Activated CD4-positive, alpha-beta T cell treated with anti-CD3 and anti-CD28 coated beads, Interleukin-2, amount 10 ng/mL, durations not matched to agents 24 days and 14 days (primary cell): ENCODE measurements at regions not wholly inside any gene's neighbourhood (a gene's known extent, or its start where the extent isn't known, plus 50 kb on each side); places are given as distances from the start of the nearest gene placed in this dataset.

Experiments used
- DNase-seq: peaks from one replicate; pipeline ENCODE4 v3.0.0; 2022
- H3K27ac Mint-ChIP-seq: one replicate; pipeline ENCODE4 v1.8.0; 2022; ENCODE audit warnings: mild to moderate bottlenecking, mixed read lengths
- H3K27me3 Mint-ChIP-seq: one replicate; pipeline ENCODE4 v1.8.0; 2022; ENCODE audit warnings: mixed read lengths
- H3K36me3 Mint-ChIP-seq: one replicate; pipeline ENCODE4 v1.8.0; 2022; ENCODE audit warnings: low read depth, mild to moderate bottlenecking, mixed read lengths
- H3K4me1 Mint-ChIP-seq: one replicate; pipeline ENCODE4 v1.8.0; 2021; ENCODE audit warnings: mixed read lengths
- H3K4me3 Mint-ChIP-seq: one replicate; pipeline ENCODE4 v1.8.0; 2022; ENCODE audit warnings: mild to moderate bottlenecking, moderate library complexity, mixed read lengths
- H3K9me3 Mint-ChIP-seq: one replicate; pipeline ENCODE4 v1.8.0; 2021; ENCODE audit warnings: mixed read lengths
- intact Hi-C: fragments of 100-400 bp; cut with micrococcal nuclease; formaldehyde crosslinking; loops from one replicate; pipeline ENCODE4 v1.15.1; 2023

DNA sequence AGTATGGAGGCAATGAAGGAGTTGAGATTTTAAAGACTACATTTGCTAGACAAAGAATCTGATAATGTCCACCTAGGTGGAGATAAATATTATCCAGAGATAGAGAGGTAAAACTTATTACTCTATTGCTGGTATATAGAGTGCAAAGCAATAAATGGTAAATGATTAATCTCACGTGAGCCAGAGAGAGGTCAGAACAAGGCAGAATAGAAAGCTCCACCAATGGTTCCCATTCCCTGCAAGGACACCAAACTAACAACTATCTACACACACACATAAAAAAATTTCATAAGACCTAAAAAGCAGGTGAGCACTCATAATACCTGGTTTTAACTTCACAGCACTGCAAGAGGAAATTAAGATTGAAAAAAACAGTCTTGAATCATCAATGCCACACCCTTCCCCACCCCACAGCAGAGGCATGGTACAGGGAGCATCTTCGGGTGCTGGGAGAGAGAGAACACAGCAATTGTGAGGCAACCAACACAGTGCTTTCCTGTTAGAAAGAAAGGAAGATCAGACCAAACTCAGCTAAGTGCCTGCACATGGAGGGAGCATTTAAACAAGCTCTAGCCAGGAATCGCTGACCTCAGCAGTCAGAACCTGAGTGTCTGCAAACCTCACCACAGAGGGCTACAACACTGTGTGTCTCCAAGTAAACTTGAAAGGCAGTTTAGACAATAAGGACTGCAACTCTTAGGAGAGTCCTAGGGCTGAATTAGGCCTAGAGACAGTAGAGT is 1432.6 kb upstream of the TMEFF2 start:
- H3K27ac Mint-ChIP-seq: no peak overlapping the region
- no peaks in the 10 kb centered on the region for H3K36me3 Mint-ChIP-seq
- intact Hi-C loops: no loop called here
- no peaks in the 10 kb centered on the region for H3K4me1 Mint-ChIP-seq
- no peaks in the 10 kb centered on the region for H3K9me3 Mint-ChIP-seq
- no peaks in the 10 kb centered on the region for H3K27me3 Mint-ChIP-seq
- H3K4me3 Mint-ChIP-seq: no peak overlapping the region
- DNase-seq: no peak

DNA sequence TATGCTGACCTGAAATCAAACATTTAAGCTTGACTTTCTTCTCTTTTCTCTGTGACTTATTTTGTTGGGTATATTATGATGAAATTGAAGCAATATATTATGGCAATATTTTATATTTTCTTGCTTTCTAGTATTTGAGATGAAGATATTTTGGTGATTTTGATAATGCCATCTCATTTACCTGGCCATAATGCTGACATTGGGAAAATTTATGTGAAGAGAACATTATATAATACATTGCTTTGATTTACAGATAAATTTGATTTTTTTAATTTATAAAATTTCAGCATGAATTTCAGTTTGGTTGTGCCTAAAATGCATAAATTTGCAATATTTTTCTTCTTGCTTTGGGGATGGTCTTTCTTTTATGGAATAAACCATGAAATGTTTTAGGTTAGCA is 1413.7 kb upstream of the TMEFF2 start:
- Mint-ChIP-seq H3K4me3 (no peak overlapping the region), H3K9me3 (no peaks in the 10 kb centered on the region), H3K4me1 (no peaks in the 10 kb centered on the region), H3K27ac (no peak overlapping the region), H3K27me3 (no peaks in the 10 kb centered on the region), H3K36me3 (no peaks in the 10 kb centered on the region)
- DNase-seq: no peak
- intact Hi-C loops: no loop called here

DNA sequence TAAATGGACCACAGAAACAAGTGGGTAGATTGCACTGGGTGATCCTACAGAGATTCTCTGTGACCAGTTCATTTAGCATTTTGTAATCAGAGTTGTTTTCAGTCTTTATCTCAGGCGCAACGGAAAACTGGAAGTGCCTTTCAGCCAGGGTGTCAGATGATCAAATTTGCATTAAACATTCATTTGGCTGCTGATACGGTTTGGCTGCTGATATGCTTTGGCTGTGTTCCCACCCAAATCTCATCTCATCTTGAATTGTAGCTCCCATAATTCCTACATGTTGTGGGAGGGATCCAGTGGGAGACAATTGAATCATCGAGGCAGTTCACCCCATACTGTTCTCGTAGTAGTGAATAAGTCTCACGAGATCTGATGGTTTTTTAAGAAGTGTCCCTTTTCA is 1396.1 kb upstream of the TMEFF2 start:
- H3K36me3 Mint-ChIP-seq: no peaks in the 10 kb centered on the region

DNA sequence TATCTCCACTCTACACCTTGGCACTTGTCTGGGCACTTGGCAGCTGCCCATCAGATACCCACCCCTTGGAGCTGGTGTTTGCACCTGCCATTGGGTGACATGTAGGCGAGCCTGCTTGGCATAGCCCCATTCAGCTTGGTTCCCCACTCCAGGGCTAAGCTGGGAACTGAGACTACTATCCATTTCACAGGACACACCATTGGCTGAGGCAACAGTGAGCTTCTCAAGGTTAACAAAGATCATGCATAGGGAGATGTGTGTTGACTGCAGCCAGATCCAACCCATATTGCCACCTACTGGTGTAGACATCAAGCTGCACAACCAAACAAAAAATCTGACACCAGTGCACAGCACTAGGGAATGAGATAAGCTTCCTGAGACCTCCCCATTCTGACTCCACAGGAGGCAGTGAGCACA is 1389.8 kb upstream of the TMEFF2 start:
- no peaks in the 10 kb centered on the region for H3K4me1 Mint-ChIP-seq

More for the DNA sequence above, 1396.1 kb upstream of the TMEFF2 start:
- intact Hi-C loops: no loop called here
- Mint-ChIP-seq H3K27me3 (no peaks in the 10 kb centered on the region), H3K4me1 (no peaks in the 10 kb centered on the region), H3K4me3 (no peak overlapping the region), H3K27ac (no peak overlapping the region), H3K9me3 (no peaks in the 10 kb centered on the region)
- DNase-seq: no peak

DNA sequence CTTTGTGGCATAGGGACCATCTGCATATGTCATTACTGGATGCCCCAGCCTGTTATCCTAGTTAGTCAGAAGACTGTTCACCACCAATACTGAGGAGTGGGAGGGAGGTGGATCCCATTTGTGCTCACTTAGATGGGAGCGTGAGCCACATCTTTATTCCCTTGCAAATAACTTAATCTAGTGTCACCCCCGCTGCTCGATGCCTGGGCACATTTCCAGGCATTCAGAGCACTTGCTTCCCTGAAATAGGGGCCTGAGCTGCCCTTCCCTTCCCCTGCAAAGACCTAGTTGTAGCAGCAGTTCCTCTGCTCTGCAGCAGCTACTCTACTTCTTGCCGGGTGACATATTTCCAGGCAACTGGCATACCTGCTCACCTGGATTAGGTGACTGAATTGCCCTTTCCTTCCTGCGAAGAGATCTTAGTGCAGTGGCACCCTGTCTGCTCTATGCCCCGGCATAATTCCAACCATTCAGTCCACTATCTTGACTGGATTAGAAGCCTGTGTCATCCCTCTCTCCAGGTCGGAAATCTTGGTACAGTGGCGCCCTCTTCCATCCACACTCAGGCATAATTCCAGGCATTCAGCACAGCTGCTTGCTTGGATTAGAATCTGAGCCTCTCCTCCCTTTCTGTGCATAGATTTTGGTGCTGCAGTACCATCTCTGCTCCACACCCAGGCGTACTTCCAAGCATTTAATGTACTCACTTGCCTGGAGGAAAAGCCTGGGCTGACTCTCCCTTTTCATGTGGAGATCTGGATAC is 1389.1 kb upstream of the TMEFF2 start:
- H3K36me3 Mint-ChIP-seq: no peaks in the 10 kb centered on the region
- H3K27ac Mint-ChIP-seq: no peak overlapping the region
- intact Hi-C loops: no loop called here
- H3K4me1 Mint-ChIP-seq: no peaks in the 10 kb centered on the region
- no peaks in the 10 kb centered on the region for H3K9me3 Mint-ChIP-seq
- DNase-seq: no peak
- no peak overlapping the region for H3K4me3 Mint-ChIP-seq
- H3K27me3 Mint-ChIP-seq: no peaks in the 10 kb centered on the region

More for the DNA sequence above, 1389.8 kb upstream of the TMEFF2 start:
- intact Hi-C loops: no loop called here
- DNase-seq: no peak
- Mint-ChIP-seq H3K36me3 (no peaks in the 10 kb centered on the region), H3K27me3 (no peaks in the 10 kb centered on the region), H3K27ac (no peak overlapping the region), H3K9me3 (no peaks in the 10 kb centered on the region), H3K4me3 (no peak overlapping the region)

DNA sequence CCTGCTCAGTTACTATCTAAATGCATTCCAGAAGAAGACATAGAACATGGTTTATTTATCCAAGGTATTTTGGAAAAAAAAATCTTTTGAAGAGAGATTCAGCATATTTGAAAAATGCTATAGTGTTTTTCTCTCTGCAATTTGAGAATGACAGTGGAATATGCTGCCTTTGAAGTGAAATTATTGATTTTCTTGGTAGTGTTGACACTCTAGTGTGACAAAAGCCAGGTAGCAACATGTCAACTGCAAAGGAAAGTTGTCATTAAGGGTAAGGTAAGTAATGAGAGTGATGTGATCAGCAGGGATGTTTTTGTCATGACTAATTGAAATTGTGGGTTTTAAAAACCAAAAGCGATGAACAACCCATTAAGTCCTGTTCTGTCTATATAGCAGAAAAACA is 1387.1 kb upstream of the TMEFF2 start:
- no peaks in the 10 kb centered on the region for H3K27me3 Mint-ChIP-seq
- H3K36me3 Mint-ChIP-seq: no peaks in the 10 kb centered on the region
- H3K4me1 Mint-ChIP-seq: no peaks in the 10 kb centered on the region
- DNase-seq: no peak
- H3K9me3 Mint-ChIP-seq: no peaks in the 10 kb centered on the region
- no peak overlapping the region for H3K27ac Mint-ChIP-seq
- intact Hi-C loops: no loop called here
- no peak overlapping the region for H3K4me3 Mint-ChIP-seq

DNA sequence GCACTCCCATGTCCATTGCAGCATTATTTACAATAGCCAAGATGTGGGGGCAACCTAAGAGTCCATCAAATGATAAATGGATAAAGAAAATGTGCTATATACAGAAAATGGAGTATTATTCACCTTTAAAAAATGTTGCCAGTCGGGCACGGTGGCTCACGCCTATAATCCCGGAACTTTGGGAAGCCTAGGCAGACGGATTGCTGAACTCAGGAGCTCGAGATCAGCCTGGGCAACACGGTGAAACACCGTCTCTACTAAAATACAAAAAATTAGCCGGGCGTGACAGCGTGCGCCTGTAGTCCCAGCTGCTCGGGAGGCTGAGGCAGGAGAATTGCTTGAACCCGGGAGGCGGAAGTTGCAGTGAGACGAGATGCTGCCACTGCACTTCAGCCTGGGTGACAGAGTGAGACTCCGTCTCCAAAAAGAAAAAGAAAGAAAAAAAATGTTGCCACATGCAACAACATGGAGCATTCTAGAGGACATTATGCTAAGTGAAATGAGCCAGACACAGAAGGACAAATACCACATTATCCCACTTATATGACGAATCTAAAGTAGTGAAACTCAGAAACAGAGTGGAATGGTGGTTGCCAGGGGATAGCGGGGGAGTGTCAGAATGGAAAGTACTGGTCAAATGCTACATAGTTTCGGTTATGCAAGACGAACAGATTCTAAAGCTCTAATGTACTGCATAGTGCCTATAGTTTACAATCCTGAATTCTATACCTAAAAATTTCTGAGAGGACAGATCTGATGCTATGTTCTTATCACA is 1385.6 kb upstream of the TMEFF2 start:
- H3K27ac Mint-ChIP-seq: no peak overlapping the region
- no peak overlapping the region for H3K4me3 Mint-ChIP-seq
- no peaks in the 10 kb centered on the region for H3K9me3 Mint-ChIP-seq
- no peak for DNase-seq
- no peaks in the 10 kb centered on the region for H3K27me3 Mint-ChIP-seq
- no peaks in the 10 kb centered on the region for H3K36me3 Mint-ChIP-seq
- intact Hi-C loops: no loop called here
- no peaks in the 10 kb centered on the region for H3K4me1 Mint-ChIP-seq

DNA sequence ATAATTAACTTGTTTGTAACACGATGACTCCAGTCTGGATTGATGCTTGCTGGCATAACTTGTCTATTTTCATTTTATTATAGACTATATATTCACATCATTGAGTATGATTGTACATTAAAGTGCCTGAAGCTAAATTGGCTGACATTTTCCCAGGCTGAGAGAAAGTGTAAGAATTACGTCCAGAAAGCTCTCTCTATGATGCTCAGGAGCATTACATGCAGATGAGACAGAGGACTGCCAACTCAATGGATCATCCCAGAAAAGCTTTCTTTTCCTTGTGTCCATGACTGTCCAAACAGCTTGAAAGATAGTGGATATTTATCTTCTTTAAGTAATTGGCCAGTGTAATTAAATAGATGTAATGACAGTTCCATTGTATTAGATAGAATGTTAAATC is 1372.2 kb upstream of the TMEFF2 start:
- DNase-seq: no peak
- Mint-ChIP-seq H3K9me3 (no peaks in the 10 kb centered on the region), H3K4me3 (no peak overlapping the region), H3K27me3 (no peaks in the 10 kb centered on the region), H3K27ac (no peak overlapping the region), H3K4me1 (no peaks in the 10 kb centered on the region), H3K36me3 (no peaks in the 10 kb centered on the region)
- intact Hi-C loops: no loop called here

DNA sequence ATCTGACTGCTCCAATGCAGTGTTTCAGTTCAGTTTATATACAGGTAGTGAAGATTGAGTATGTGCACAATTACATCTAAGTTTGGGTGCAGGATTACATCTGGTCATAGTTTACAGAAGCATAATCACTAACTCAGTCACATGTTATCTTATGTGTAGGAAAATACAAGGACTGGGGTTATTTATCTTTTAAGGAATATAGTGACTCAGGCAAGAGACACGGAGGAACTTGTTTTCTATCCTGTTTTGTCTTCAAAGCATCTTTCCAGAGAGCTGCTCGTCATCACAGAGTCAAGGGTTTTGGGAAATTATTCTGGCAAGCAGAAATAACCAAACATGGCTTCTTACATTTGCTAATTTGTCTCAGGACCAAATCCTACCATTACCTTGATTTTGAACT is 1371.5 kb upstream of the TMEFF2 start:
- Mint-ChIP-seq H3K4me1 (no peaks in the 10 kb centered on the region), H3K27ac (no peak overlapping the region), H3K4me3 (no peak overlapping the region), H3K27me3 (no peaks in the 10 kb centered on the region), H3K9me3 (no peaks in the 10 kb centered on the region), H3K36me3 (no peaks in the 10 kb centered on the region)
- intact Hi-C loops: no loop called here
- no peak for DNase-seq

DNA sequence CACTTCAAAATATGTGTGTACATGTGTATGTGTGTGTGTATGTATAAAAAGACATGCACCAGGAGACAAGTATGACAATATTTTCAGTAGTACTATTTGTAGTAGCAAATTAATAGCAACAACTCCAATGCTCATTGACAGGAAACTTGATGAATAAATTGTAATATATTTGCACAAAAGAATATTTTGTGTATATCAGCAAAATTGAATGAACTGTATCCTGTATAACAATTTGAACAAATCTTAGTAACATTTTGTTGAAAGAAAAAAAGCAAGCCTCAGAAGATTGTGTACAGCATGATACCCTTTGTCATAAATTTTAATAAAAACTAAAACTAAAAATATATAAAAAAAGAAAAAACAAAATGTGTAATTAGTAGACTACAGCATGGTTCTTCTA is 1367.3 kb upstream of the TMEFF2 start:
- no peaks in the 10 kb centered on the region for H3K9me3 Mint-ChIP-seq
- H3K27ac Mint-ChIP-seq: no peak overlapping the region
- H3K4me3 Mint-ChIP-seq: no peak overlapping the region
- no peaks in the 10 kb centered on the region for H3K4me1 Mint-ChIP-seq
- H3K36me3 Mint-ChIP-seq: no peaks in the 10 kb centered on the region
- no peaks in the 10 kb centered on the region for H3K27me3 Mint-ChIP-seq
- intact Hi-C loops: no loop called here
- no peak for DNase-seq

DNA sequence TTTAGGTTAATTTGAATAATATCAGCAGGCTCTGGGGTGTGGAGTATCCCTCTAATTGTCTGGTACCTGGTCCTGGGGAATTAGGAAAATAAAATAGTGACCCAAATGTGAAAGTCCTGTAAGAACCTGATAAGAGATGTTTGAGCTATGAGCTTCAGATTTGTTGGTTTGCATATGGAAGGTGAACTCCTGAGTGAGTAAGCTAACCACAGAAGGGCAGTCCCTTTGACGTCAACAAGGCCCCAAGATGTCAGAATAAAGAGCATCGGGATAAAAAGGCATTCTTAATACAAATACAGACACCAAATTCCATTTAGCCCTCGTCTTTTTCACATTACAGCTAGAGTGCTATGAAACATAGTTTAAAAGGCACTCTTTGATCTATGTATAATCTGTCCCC is 1366.3 kb upstream of the TMEFF2 start:
- H3K27me3 Mint-ChIP-seq: no peaks in the 10 kb centered on the region
- no peaks in the 10 kb centered on the region for H3K36me3 Mint-ChIP-seq
- DNase-seq: no peak
- intact Hi-C loops: no loop called here
- H3K9me3 Mint-ChIP-seq: no peaks in the 10 kb centered on the region
- H3K4me3 Mint-ChIP-seq: no peak overlapping the region
- H3K4me1 Mint-ChIP-seq: no peaks in the 10 kb centered on the region
- no peak overlapping the region for H3K27ac Mint-ChIP-seq

DNA sequence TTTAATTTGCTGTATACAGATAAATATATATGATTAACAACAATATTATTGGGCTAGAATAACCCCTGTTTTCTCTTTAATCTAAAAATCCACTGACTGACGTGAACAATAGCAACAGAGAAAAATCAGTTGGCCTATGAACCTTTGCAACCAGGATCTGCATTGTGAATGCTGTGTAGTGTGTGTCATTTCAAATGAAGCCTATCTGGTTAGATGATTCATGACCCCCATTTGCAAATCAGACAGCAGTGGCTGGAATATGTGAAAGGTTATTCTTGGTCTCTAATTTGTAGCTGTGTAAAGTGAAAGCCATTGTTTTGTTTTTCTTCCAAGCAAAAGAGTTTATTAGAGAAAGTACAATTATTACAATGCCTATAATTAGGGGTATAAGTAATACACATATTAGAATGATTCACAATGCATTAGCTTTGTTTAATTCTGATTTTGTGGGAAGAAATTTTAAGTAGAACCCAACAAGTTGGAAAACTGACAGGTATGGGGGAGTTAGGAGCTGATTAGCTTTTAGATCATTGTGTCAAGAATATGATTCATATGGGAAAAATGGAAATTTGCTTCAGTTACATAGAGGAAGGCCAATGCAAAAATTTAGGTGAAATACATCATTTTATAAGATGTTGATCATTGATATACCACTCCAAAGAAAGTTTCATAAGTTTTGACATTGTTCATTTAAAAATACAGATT is 1362.2 kb upstream of the TMEFF2 start:
- H3K27ac Mint-ChIP-seq: no peak overlapping the region
- H3K9me3 Mint-ChIP-seq: no peaks in the 10 kb centered on the region
- H3K4me1 Mint-ChIP-seq: no peaks in the 10 kb centered on the region
- H3K36me3 Mint-ChIP-seq: no peaks in the 10 kb centered on the region
- H3K27me3 Mint-ChIP-seq: no peaks in the 10 kb centered on the region
- DNase-seq: no peak
- intact Hi-C loops: no loop called here
- no peak overlapping the region for H3K4me3 Mint-ChIP-seq

DNA sequence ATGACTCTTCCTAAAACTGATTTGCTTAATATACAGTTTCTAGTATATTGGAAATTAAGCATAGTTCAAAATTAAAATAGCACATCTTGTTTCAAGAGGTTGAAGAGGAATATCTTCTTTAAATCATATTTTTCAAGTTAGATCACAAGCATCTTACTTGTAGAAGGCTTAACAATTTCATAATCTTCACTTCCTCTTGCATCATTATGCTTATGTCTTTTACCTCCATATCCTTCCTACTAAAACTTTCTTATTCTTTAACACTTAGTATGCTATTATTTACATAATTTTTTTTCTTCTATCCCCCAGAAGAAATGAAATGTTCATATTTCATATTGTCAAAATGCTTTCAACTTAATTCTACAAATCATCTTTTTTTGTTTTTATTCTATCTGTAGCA is 1354.9 kb upstream of the TMEFF2 start:
- intact Hi-C loops: no loop called here
- H3K4me3 Mint-ChIP-seq: no peak overlapping the region
- no peak overlapping the region for H3K27ac Mint-ChIP-seq
- DNase-seq: no peak
- peaks cover 4% of the 10 kb centered on the region for H3K9me3 Mint-ChIP-seq
- no peaks in the 10 kb centered on the region for H3K4me1 Mint-ChIP-seq
- no peaks in the 10 kb centered on the region for H3K36me3 Mint-ChIP-seq
- no peaks in the 10 kb centered on the region for H3K27me3 Mint-ChIP-seq

DNA sequence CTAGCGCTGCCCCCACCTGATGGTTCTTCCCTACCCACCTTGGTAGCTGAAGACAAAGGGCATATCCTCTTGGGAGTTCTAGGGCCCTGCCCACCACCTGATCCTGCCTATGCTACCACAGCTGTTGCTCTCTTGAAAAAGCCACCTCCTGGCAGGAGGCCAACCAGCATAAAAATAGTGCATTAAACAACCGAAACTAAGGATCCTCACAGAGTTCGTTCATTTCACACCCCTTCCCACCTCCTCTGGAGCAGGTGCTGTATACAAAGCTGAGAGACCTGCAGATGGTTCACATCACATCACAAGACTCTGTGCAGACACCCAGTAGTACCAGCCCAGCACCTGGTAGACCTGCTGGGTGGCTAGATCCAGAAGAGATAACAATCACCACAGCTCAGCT is 1348.0 kb upstream of the TMEFF2 start:
- Mint-ChIP-seq H3K36me3 (no peaks in the 10 kb centered on the region), H3K27ac (no peak overlapping the region), H3K4me3 (no peak overlapping the region), H3K9me3 (peaks cover 4% of the 10 kb centered on the region), H3K4me1 (no peaks in the 10 kb centered on the region), H3K27me3 (no peaks in the 10 kb centered on the region)
- DNase-seq: no peak
- intact Hi-C loops: no loop called here
